Activated CD4-positive, CD25-positive, alpha-beta regulatory T cell treated with anti-CD3 and anti-CD28 coated beads, Interleukin-2, amount 50 U/mL, for 24 hours (primary cell): ENCODE measurements at regions not wholly inside any gene's neighbourhood (a gene's known extent, or its start where the extent isn't known, plus 50 kb on each side); places are given as distances from the start of the nearest gene placed in this dataset.

ENCODE experiments used
- ATAC-seq, 2 donors: fragments of 150-1000 bp; cut with Tn5 transposase; one replicate each; pipeline ENCODE4 v1.10.0; 2021; ENCODE audit warnings: mild to moderate bottlenecking in 1 of 2, moderate library complexity in 1 of 2

DNA sequence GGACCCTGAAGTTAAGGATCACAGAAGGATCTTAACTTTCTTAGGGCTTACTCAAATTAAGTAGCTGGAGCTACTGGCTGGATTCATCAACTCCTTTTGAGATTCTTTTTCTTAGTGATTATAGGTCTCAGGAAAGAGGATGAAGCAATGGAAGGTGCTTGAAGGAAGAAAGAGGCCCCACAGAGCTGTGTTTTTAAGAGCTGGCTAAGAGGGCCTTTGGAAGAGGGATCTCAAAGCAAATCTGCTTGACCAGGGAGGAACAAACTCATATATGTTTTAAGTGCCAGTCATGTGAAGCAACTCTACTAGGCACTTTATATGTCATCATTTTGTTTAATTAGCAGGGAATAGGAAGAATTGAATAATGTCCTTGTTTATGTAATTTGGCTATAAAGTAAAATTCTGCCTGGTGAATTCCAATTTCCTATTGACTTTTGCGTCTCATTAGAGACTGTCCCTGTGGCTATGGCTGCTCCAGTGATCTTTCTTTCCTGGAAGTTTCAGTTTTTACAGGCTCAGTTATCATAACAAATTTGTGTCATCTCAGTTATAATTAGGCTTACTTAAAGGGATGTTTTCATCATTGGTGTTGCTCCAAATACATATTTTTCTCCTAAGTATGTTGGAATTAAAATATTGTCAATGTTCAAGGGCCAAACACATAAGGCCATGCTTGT, 222.8 kb upstream of the CITED2 start:
- no peak for ATAC-seq

GRCh38 chr6:139595183-139595582, 220.7 kb upstream of the CITED2 start:
- no peak for ATAC-seq

DNA sequence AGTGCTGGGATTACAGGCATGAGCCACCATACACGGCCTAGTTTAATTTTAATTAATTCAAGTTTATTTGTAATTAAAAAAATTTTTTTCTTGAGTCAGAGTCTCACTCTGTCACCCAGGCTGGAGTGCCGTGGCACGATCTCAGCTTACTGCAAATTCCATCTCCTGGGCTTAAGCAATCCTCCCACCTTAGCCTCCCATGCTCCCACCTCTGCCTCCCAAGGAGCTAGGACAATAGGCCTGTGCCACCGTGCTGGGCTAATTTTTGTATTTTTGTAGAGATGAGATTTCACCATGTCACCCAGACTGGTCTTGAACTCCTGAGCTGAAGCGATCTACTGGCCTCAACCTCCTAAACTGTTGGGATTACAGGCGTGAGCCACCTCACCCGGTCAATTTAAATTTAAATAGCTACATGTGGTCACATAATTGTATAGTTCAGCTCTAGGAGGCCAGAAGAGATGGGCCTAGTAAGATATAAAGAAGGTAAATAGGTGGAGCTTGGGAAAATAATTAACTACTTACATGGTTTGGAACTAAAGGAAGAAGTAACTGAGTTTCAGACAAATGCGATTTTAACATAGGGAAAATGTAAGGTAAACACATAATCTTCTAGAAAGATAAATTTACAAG, 220.0 kb upstream of the CITED2 start:
- ATAC-seq: no peak

- ATAC-seq: no peak
Measured at GRCh38 chr6:139593081-139593480, 218.6 kb upstream of the CITED2 start.

DNA sequence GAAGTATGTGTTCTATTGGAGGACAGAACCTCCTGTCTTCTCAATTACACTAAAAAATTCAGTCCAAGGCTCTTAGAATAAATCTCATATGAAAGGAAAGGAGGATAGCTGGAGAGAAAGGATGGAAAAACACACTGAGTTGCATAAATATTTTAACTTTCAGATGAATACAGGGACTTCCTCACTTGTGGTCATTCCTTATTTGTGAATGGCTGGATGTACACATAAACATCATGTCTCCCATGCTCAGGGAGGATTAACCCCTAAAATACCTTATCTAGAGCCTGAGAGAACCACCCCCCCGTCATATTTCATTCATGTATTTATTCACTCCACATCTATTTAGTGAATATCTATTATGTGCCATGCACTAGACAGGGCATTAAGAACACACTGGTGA, 217.6 kb upstream of the CITED2 start:
- ATAC-seq: no peak

DNA sequence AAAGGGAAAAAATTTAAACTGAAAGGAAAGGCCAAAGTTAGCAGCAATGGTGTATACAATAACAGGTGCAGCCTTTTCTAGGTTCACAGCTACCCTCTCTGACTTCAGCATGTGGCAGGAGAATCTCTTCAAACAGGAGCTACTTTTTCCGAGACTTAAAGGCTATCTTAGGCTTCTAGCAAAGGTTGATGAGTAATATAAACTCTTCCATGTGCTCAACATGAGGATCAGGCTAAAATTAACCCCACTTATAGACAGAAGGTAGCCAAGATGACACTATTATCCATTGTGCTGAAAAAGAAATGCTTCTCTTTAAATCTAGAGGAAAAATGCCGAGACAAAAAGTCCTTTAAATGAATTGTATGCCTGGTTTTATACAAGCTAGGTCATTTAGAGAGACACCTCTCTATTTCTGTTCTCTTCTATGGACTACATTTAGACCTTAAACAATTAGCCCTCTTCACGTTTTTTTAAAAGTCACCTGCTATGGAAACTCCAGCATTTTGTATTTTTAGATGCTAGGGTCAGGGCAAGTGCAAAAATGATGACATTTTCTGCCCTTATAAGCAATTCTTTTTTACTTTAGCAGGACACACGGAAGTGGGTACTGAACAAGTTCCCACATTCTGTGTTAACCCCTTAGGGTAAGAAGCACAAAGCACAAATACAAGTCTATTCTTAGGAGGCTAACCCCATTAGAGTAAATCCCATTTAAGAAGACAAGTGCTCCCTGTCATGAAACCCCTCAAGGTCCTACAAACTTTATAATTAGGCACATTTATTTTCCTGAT, 216.8 kb upstream of the CITED2 start:
- ATAC-seq: no peak

- no peak for ATAC-seq
Measured at GRCh38 chr6:139590206-139590605, 215.8 kb upstream of the CITED2 start.

DNA sequence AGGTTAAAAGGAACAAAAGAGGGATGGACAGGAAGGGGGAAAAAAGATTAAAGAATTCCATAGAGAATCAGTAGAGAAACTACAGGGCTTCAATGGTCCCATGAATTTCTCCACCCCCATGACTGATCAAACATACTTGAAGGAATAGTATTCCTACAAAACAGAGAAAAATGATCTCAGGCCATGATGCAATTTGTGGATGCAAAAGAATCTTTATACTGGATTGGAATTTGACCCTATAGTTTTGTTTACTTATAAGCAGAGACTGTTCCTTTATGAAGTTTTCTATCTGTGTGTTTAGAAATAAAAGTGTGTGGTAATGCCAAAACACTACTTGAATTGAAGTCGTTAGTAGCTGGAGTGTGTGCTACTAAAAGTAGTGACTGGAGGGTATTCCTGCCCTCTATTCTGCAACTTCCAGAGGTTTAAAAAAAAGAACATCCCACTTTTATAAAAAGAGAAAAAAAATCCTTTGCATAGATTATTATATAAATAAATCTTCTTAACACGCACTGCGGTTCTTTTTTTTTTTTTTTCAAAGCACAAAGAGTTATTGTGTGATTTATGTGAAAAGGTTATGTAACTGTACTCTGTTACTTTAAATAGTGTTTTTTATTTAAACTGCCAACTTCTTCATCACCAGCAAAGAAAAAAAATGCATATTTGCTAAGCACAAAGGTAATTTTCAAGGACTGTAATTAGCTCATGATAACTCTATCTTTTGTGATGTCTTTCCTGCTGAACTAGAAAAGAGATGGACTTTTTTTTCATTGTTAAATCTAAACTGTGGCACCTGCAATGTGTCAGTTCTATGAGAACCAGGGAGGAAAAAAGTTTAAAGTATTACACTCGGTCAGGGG, 214.5 kb upstream of the CITED2 start:
- no peak for ATAC-seq

DNA sequence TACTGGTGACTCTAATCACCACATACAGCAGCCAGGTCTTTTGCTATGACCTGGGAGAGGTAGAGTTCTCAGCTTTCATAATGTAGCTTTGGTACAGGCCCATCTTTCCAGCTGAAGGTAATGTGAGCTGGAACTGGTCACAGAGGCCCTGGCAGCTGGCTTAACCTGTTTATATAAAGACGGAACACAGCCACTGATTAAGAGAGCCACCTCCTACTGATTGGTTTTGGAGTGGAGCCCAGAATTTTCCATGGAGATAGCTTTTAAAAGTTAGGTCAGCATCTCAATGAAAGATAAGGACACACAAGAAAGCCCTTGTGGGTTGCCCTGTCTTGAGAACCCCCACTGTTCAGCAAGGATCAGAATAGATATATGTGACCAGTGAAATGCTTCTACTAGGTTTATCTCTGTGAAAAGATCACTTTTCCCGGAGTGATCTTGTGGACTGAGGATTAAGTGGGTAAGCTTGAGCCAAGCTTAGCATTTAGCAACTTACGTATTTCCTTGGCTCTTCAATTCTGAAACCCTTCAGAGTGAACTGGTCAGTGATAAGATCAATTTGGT, 213.7 kb upstream of the CITED2 start:
- ATAC-seq: no peak

DNA sequence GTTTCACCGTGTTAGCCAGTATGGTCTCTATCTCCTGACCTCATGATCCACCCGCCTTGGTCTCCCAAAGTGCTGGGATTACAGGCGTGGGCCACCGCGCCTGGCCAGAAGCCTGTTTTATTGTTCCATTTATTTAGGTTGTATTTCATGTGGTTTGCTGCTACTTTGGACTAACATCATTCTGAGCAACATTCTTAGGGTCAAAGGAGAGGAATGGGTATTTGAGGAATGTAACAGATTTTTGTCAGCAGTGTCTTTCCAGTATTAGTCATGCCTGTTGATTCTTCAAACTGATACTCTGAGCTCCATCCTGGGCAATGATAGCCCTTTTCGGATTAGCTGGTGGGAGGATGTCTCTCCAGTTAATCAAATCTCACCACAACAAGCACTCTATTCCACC, 213.0 kb upstream of the CITED2 start:
- ATAC-seq: no peak

- no peak for ATAC-seq
Measured at GRCh38 chr6:139586273-139586672, 211.8 kb upstream of the CITED2 start.

DNA sequence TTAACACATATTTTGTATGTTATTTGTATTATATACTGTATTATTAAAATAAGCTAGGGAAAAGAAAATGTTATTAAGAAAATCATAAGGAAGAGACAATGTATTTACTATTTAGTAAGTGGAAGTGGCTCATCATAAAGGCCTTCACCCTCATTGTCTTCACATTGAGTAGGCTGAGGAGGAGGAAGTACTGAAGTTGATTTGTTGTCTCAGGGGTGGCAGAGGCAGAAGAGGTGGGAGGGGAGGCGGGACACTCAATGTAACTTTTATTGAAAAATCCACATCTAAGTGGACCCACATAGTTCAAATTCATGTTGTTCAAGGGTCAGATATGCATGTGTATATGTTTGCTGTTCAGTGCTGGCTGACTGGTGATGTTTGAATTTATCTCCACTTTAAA, 210.2 kb upstream of the CITED2 start:
- no peak for ATAC-seq

DNA sequence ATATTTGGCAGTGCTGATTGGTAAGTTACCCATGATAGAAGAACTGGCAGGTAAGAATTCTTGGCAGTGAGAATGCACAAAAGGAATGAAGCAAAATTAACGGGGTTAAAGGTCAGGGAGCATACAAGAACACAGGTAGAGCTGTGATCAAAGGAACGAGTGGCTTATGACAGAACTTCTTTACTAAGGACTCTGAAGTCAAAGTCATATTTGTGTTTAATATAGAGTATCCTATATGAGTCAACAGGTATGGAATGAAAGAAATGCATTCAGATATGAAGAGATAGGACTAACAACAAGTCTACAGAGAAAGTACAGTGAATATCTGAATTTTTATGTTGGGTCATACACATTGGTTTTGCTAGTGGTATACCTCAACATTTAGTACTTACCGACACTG, 209.0 kb upstream of the CITED2 start:
- ATAC-seq: no peak

DNA sequence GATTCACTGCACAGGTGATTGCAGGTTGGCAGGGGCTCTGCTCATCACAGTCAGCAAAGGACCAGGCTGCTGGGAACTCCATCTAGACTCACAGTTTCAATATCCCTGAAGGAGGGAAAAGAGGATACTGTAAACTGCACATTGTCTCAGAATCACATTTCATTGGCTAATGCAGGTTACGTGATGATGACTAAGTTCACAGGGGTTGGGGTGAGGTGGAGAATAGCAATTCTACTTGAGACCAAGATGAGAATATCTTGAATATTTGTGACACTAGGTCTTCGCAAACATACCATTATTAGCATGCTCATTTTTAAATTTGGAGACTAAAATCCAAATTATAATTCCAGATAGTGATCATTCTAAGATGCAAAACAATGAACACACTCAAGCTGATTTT, 208.5 kb upstream of the CITED2 start:
- ATAC-seq: no peak

- no peak for ATAC-seq
Measured at GRCh38 chr6:139581485-139581865, 207.0 kb upstream of the CITED2 start.

- peak in 1 of 2 donors; percentile 21 for ATAC-seq
Measured at GRCh38 chr6:139580592-139581484, 206.4 kb upstream of the CITED2 start.

GRCh38 chr6:139577763-139578604, 203.5 kb upstream of the CITED2 start:
- ATAC-seq: no peak

DNA sequence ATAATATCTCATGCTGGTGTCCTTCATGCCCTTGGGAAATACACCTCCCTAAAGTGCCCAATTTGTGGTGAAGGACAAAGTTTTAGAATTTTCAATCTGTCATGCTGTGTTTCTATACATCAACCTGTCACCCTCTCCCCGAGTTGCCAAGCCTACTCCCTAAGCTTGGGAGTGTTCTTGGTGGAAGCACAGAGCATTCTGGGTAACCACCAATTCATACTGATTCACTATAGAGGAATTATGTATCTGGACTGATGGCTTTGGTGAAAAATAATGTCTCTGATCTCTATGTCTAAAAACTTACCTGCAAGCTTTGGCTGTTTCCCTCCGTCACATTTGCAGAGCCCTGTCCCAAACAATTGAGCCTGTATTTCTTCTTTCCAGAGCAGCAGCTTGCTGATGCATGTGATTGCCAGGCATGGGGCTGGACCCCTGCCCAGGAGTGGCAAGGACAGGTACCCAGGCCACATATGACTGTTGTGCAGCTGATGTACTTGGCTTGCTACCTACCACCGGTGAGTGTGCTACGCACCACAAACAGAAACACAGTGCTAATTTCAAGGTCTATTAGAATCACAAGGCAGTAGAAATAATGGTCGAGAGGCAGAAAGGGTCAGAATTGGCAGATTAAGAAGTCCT, 202.8 kb upstream of the CITED2 start:
- no peak for ATAC-seq

GRCh38 chr6:139572001-139572400, 197.6 kb upstream of the CITED2 start:
- ATAC-seq: no peak

DNA sequence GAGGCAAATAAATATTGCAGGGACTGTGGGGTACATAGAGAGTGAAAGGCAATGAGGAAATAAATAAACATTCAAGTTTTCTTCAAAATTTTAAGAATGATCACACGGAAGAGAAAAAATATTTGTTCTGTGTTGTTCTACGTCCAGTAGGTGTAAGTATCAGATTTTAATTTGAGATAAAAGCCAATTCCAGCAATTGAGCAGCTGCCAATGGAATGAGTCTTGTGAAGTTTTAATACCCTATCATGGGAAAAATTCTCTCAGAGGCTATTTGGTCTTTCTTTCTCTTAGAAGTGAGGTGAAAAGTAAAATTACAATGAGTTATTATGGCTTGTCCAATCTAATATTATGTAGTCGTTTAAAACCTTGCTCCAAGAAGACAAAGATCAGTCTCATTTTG, 195.7 kb upstream of the CITED2 start:
- no peak for ATAC-seq
